Nephron (organoid): ENCODE measurements at regions not wholly inside any gene's neighbourhood (a gene's known extent, or its start where the extent isn't known, plus 50 kb on each side); places are given as distances from the start of the nearest gene placed in this dataset.

Experiments used
- H3K27ac Mint-ChIP-seq, 3 experiments: 2 replicates each; pipeline ENCODE4 v1.8.0; 2020; ENCODE audit warnings: mixed read lengths in 3 of 3, mild to moderate bottlenecking in 2 of 3, moderate library complexity in 1 of 3
- H3K27me3 Mint-ChIP-seq: 2 replicates; pipeline ENCODE4 v1.8.0; 2021; ENCODE audit warnings: low read depth, mild to moderate bottlenecking, moderate library complexity, mixed read lengths
- H3K36me3 Mint-ChIP-seq: 2 replicates; pipeline ENCODE4 v1.8.0; 2020; ENCODE audit warnings: low read depth, mixed read lengths
- H3K4me1 Mint-ChIP-seq: 2 replicates; pipeline ENCODE4 v1.8.0; 2020; ENCODE audit warnings: mixed read lengths
- H3K4me3 Mint-ChIP-seq, 3 experiments: 2 replicates each; pipeline ENCODE4 v1.8.0; 2020; ENCODE audit warnings: mild to moderate bottlenecking in 3 of 3, mixed read lengths in 3 of 3, moderate library complexity in 2 of 3
- H3K9me3 Mint-ChIP-seq: 2 replicates; pipeline ENCODE4 v1.8.0; 2020; ENCODE audit warnings: mixed read lengths
- CTCF ChIP-seq, 3 experiments: fragments of 200-600 bp; sonication (generic); IDR thresholded peaks; one replicate each; pipeline ENCODE4 v1.5.0; 2021; ENCODE audit warnings: antibody characterized with exemption in 3 of 3; ENCODE audit not compliant: unreplicated experiment in 3 of 3

- no peak for TF ChIP-seq CTCF (IDR thresholded peaks at IDR 0.05; ENCODE audit: unreplicated experiment in 3 of 3)
- H3K27ac Mint-ChIP-seq: peak overlapping the region in 1 of 3 experiments; percentile 45
- H3K4me3 Mint-ChIP-seq: no peak overlapping the region
- H3K9me3 Mint-ChIP-seq: peaks cover 2% of the 10 kb centered on the region
- no peaks in the 10 kb centered on the region for H3K27me3 Mint-ChIP-seq
- peaks cover 26% of the 10 kb centered on the region for H3K4me1 Mint-ChIP-seq
- H3K36me3 Mint-ChIP-seq: no peaks in the 10 kb centered on the region
These were observed 317.4 kb upstream of the SLC30A5 start for GRCh38 chr5:68776381-68776780.

- Mint-ChIP-seq H3K27me3 (no peaks in the 10 kb centered on the region), H3K27ac (peak overlapping the region in 2 of 3 experiments; percentile 13 to 45), H3K4me3 (no peak overlapping the region), H3K9me3 (peaks cover 2% of the 10 kb centered on the region), H3K36me3 (no peaks in the 10 kb centered on the region), H3K4me1 (peaks cover 22% of the 10 kb centered on the region)
- TF ChIP-seq CTCF (IDR thresholded peaks at IDR 0.05; ENCODE audit: unreplicated experiment in 3 of 3): no peak
These were observed 316.7 kb upstream of the SLC30A5 start for GRCh38 chr5:68777135-68777534.

GRCh38 chr5:68778484-68778883 is 315.3 kb upstream of the SLC30A5 start:
- Mint-ChIP-seq H3K4me3 (no peak overlapping the region), H3K27ac (peak overlapping the region in 1 of 3 experiments; percentile 7), H3K9me3 (peaks cover 8% of the 10 kb centered on the region), H3K4me1 (peaks cover 15% of the 10 kb centered on the region), H3K27me3 (no peaks in the 10 kb centered on the region), H3K36me3 (no peaks in the 10 kb centered on the region)
- TF ChIP-seq CTCF (IDR thresholded peaks at IDR 0.05; ENCODE audit: unreplicated experiment in 3 of 3): no peak

GRCh38 chr5:68780299-68780955 is 313.4 kb upstream of the SLC30A5 start:
- Mint-ChIP-seq H3K4me1 (peaks cover 15% of the 10 kb centered on the region), H3K36me3 (no peaks in the 10 kb centered on the region), H3K27ac (peak overlapping the region in 2 of 3 experiments; percentile 5 to 37), H3K4me3 (no peak overlapping the region), H3K27me3 (no peaks in the 10 kb centered on the region), H3K9me3 (peaks cover 12% of the 10 kb centered on the region)
- TF ChIP-seq CTCF (IDR thresholded peaks at IDR 0.05; ENCODE audit: unreplicated experiment in 3 of 3): no peak

- H3K27ac Mint-ChIP-seq: peak overlapping the region in 1 of 3 experiments; percentile 16
- peaks cover 7% of the 10 kb centered on the region for H3K27me3 Mint-ChIP-seq
- H3K36me3 Mint-ChIP-seq: no peaks in the 10 kb centered on the region
- H3K4me1 Mint-ChIP-seq: peaks cover 14% of the 10 kb centered on the region
- no peaks in the 10 kb centered on the region for H3K9me3 Mint-ChIP-seq
- no peak for TF ChIP-seq CTCF (IDR thresholded peaks at IDR 0.05; ENCODE audit: unreplicated experiment in 3 of 3)
- no peak overlapping the region for H3K4me3 Mint-ChIP-seq
These were observed 300.7 kb upstream of the SLC30A5 start for GRCh38 chr5:68793074-68793473.

- H3K36me3 Mint-ChIP-seq: no peaks in the 10 kb centered on the region
- H3K4me1 Mint-ChIP-seq: peaks cover 14% of the 10 kb centered on the region
- peaks cover 7% of the 10 kb centered on the region for H3K27me3 Mint-ChIP-seq
- peak overlapping the region in 2 of 3 experiments; percentile 3 to 16 for H3K27ac Mint-ChIP-seq
- no peak for TF ChIP-seq CTCF (IDR thresholded peaks at IDR 0.05; ENCODE audit: unreplicated experiment in 3 of 3)
- no peak overlapping the region for H3K4me3 Mint-ChIP-seq
- H3K9me3 Mint-ChIP-seq: no peaks in the 10 kb centered on the region
These were observed 299.8 kb upstream of the SLC30A5 start for GRCh38 chr5:68793993-68794392.
